WERI-Rb-1 (cell line): ENCODE measurements at regions not wholly inside any gene's neighbourhood (a gene's known extent, or its start where the extent isn't known, plus 50 kb on each side); places are given as distances from the start of the nearest gene placed in this dataset.

Source experiments
- DNase-seq: peaks from one replicate; pipeline ENCODE4 v3.0.0-alpha.2; 2020
- H3K27ac ChIP-seq: fragments of 250-450 bp; sonication (Bioruptor Pico); 2 replicates; pipeline ENCODE4 v1.5.1; 2020; ENCODE audit warnings: mild to moderate bottlenecking, moderate library complexity
- H3K27me3 ChIP-seq: fragments of 250-450 bp; sonication (Bioruptor Pico); 2 replicates; pipeline ENCODE4 v1.5.1; 2021; ENCODE audit warnings: mild to moderate bottlenecking, low read depth, moderate library complexity; ENCODE audit not compliant: insufficient read depth, severe bottlenecking
- H3K36me3 ChIP-seq: fragments of 250-450 bp; sonication (Bioruptor Pico); 2 replicates; pipeline ENCODE4 v1.5.1; 2020; ENCODE audit warnings: mild to moderate bottlenecking, moderate library complexity
- H3K4me3 ChIP-seq: 2 replicates; pipeline ENCODE4 v1.5.1; 2011; ENCODE audit warnings: low read depth, mild to moderate bottlenecking, control low read depth, low read length
- H3K9me3 ChIP-seq: fragments of 250-450 bp; sonication (Bioruptor Pico); 2 replicates; pipeline ENCODE4 v1.5.1; 2021; ENCODE audit warnings: mild to moderate bottlenecking, moderate library complexity; ENCODE audit not compliant: severe bottlenecking
- TF ChIP-seq, protein P1 (sequence below): IDR thresholded peaks from 2 replicates; pipeline ENCODE4 v1.5.1; 2011; ENCODE audit warnings: low read depth, mild to moderate bottlenecking, control low read depth, inconsistent platforms, low read length

DNA sequence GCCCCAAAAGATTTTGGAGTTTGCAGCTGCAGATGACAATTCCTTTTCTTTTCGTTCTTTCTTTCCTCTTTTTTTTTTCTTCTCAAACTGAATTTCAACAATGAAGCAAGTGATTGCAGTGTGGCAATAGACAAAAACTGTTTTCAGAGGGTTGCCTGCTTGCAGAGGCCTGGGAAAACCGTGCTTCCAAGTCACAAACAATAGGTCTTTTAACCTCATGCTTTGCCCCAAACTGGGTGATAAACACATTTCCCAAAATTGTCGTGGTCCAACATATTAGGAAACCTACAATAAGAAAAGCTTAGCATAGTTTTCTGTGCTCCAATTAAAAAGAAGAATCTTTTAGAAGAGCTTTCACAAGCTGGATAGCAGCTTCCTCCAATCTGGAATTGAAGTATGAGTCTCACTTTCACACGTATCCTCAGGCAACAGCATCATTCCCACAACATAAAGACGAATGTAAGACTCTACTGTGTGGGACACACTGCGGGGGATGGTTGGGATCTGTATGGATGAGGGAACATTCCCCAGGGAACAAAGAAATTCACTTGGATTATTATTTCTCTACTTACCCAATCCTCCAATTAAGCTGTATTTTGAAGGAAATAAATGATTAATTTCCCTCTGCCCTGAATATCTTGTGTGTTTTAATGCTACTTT lies 656.1 kb downstream of the RNF144A start:
- no peaks in the 10 kb centered on the region for H3K9me3 ChIP-seq
- no peak overlapping the region for H3K4me3 ChIP-seq
- no peak overlapping the region for H3K27ac ChIP-seq
- DNase-seq, result no peak
- H3K27me3 ChIP-seq, result no peaks in the 10 kb centered on the region
- TF ChIP-seq, protein P1, sequence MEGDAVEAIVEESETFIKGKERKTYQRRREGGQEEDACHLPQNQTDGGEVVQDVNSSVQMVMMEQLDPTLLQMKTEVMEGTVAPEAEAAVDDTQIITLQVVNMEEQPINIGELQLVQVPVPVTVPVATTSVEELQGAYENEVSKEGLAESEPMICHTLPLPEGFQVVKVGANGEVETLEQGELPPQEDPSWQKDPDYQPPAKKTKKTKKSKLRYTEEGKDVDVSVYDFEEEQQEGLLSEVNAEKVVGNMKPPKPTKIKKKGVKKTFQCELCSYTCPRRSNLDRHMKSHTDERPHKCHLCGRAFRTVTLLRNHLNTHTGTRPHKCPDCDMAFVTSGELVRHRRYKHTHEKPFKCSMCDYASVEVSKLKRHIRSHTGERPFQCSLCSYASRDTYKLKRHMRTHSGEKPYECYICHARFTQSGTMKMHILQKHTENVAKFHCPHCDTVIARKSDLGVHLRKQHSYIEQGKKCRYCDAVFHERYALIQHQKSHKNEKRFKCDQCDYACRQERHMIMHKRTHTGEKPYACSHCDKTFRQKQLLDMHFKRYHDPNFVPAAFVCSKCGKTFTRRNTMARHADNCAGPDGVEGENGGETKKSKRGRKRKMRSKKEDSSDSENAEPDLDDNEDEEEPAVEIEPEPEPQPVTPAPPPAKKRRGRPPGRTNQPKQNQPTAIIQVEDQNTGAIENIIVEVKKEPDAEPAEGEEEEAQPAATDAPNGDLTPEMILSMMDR, result no peak
- H3K36me3 ChIP-seq, result no peaks in the 10 kb centered on the region

DNA sequence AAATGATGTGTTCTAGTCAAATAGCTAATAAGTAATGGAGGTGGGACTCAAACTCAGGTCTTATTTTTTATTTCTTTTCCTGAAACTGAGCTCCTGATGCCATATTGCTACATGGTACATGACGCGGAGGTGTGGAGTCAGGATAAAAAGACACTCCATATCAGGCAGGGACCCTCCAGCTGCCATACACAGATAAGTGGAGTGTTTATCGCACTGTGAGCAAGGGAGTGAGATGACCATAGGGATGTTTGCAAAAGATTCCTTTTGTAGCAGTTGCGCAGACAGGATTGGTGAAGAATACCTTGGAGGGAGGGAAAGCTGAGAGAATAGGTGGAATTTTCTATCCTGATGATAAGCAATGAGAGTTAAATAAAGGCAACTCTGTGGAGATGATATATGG lies 657.2 kb downstream of the RNF144A start:
- Histone ChIP-seq H3K36me3 (no peaks in the 10 kb centered on the region), H3K27ac (no peak overlapping the region), H3K9me3 (no peaks in the 10 kb centered on the region), H3K27me3 (no peaks in the 10 kb centered on the region), H3K4me3 (no peak overlapping the region)
- TF ChIP-seq, protein P1, result no peak
- no peak for DNase-seq

DNA sequence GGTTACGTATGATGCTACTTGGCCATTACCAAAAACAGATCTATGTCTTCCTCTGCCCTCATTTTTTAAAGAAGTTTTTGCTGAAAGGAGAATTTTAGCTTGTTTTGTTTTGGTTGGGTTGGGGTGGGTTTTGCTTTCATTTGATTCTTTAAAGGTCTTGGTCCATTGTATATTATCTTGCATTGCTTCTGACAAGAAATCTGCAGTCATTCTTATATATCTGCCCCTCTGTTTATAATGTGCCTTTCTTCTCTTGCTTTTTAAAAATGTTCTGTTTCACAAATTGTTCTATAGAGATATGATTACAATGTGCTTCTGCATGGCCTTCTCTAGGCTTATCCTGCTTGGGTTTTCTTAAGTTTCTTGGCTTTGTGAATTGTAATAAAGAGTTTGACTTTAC lies 660.6 kb downstream of the RNF144A start:
- TF ChIP-seq, protein P1, result no peak
- no peaks in the 10 kb centered on the region for H3K36me3 ChIP-seq
- DNase-seq, result no peak
- no peaks in the 10 kb centered on the region for H3K9me3 ChIP-seq
- H3K4me3 ChIP-seq, result no peak overlapping the region
- H3K27me3 ChIP-seq, result no peaks in the 10 kb centered on the region
- H3K27ac ChIP-seq, result no peak overlapping the region

DNA sequence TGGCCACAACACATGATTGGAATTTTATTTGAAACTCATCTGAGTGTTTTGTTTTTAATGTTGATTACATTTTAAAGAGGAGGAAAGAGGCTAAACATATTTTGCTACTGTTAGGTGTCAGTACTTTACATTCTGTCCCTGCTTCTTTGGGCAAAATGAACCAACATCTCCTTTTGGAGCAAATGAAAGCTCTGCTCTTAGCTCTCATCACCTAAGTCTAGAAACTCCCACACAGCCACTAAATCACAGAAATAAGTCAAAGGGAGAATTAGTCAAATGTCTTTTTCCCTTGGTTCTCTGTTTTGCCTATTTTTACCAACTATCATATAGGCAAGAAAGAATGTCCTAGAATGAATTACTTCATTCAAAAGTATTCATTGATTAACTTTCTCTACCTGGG lies 666.8 kb downstream of the RNF144A start:
- H3K27me3 ChIP-seq, result no peaks in the 10 kb centered on the region
- no peak overlapping the region for H3K4me3 ChIP-seq
- no peak overlapping the region for H3K27ac ChIP-seq
- no peaks in the 10 kb centered on the region for H3K9me3 ChIP-seq
- TF ChIP-seq, protein P1, result no peak
- DNase-seq, result no peak
- H3K36me3 ChIP-seq, result no peaks in the 10 kb centered on the region

DNA sequence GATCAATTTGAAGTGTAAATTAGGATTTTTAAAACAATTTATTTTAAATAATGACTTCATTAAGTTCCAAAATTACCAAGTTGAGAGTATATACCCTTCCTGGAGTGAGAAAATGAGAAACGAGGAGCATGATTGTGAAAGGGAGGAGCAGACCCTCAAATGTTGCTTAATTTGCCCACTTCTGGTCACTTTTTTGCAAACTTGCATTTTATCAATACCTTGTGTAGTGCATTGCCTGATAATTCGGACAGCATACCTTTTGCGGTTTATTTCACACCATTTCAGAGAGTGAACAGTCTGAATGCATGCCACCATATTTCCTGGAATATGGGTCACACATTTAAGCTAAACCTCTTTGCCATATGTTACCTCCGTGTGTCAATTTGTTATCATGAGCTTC lies 669.7 kb downstream of the RNF144A start:
- Histone ChIP-seq H3K4me3 (no peak overlapping the region), H3K36me3 (no peaks in the 10 kb centered on the region), H3K9me3 (no peaks in the 10 kb centered on the region), H3K27ac (no peak overlapping the region), H3K27me3 (no peaks in the 10 kb centered on the region)
- TF ChIP-seq, protein P1, result no peak
- DNase-seq, result no peak

DNA sequence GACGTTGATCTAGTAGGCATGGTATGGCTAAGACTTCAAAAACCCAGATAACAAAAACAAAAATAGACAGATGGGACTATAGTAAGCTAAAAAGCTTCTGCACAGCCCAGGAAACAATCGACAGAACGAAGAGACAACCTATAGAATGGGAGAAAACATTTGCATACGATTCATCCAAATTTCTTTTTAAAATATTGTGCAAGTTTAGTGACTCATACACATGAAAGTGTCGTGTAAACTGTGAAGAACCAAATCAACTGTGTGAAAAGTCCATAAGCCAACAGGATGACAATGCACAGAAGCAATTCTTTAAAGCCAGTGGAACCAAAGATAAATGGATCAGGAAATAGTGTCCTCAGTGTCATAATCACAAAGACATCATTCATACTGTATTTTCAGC lies 671.1 kb downstream of the RNF144A start:
- no peaks in the 10 kb centered on the region for H3K27me3 ChIP-seq
- H3K4me3 ChIP-seq, result no peak overlapping the region
- no peak for DNase-seq
- H3K9me3 ChIP-seq, result no peaks in the 10 kb centered on the region
- TF ChIP-seq, protein P1, result no peak
- H3K36me3 ChIP-seq, result no peaks in the 10 kb centered on the region
- H3K27ac ChIP-seq, result no peak overlapping the region
